Fibroblast of lung (primary cell): ENCODE measurements at regions not wholly inside any gene's neighbourhood (a gene's known extent, or its start where the extent isn't known, plus 50 kb on each side); places are given as distances from the start of the nearest gene placed in this dataset.

ENCODE experiments used
- CTCF ChIP-seq, 2 donors: IDR thresholded peaks in 1 of 2; conservative IDR thresholded peaks in 1 of 2; 1 replicate in 1 of 2; 2 replicates in 1 of 2; pipeline ENCODE4 v1.5.1; 2011 to 2012; ENCODE audit warnings: low read length in 2 of 2, control low read depth in 1 of 2, inconsistent platforms in 1 of 2, low read depth in 1 of 2, mild to moderate bottlenecking in 1 of 2
- EZH2 ChIP-seq: IDR thresholded peaks from 2 replicates; pipeline ENCODE4 v1.5.1; 2012; ENCODE audit warnings: low read length, control low read depth, mild to moderate bottlenecking; ENCODE audit errors: missing control alignments

GRCh38 chr10:43751646-43752045, 103.0 kb upstream of the ZNF32 start:
- TF ChIP-seq CTCF (conservative IDR thresholded peaks at IDR 0.05 in 1 of 2, IDR thresholded peaks at IDR 0.05 in 1 of 2; ENCODE audit: low read depth in 1 of 2, low read length in 2 of 2) = no peak
- TF ChIP-seq EZH2 = no peak
